ENCODE measurements at regions not wholly inside any gene's neighbourhood (a gene's known extent, or its start where the extent isn't known, plus 50 kb on each side); places are given as distances from the start of the nearest gene placed in this dataset.

GRCh38 chr5:99076723-99077640 lies 148.2 kb upstream of the CHD1 start:
- TF ChIP-seq ZNF281 (CRISPR knock-in tag; IDR thresholded peaks at IDR 0.05) (no peak), ATF6 (CRISPR knock-in tag; IDR thresholded peaks at IDR 0.05) (no peak), IRF2 (CRISPR knock-in tag; IDR thresholded peaks at IDR 0.05; ENCODE audit: borderline replicate concordance, low read depth) (no peak), CTCF (IDR thresholded peaks at IDR 0.05) (no peak)

Data from WTC11 (cell line).